Activated naive CD8-positive, alpha-beta T cell treated with anti-CD3 and anti-CD28 coated beads for 36 hours (primary cell): ENCODE measurements at regions not wholly inside any gene's neighbourhood (a gene's known extent, or its start where the extent isn't known, plus 50 kb on each side); places are given as distances from the start of the nearest gene placed in this dataset.

Experiments used
- DNase-seq: peaks from one replicate; pipeline ENCODE4 v3.0.0; 2021
- H3K27ac Mint-ChIP-seq: one replicate; pipeline ENCODE4 v1.8.0; 2022; ENCODE audit warnings: mild to moderate bottlenecking, moderate library complexity, mixed read lengths
- H3K27me3 Mint-ChIP-seq: one replicate; pipeline ENCODE4 v1.8.0; 2022; ENCODE audit warnings: mild to moderate bottlenecking, mixed read lengths
- H3K36me3 Mint-ChIP-seq: one replicate; pipeline ENCODE4 v1.8.0; 2021; ENCODE audit warnings: mild to moderate bottlenecking, mixed read lengths
- H3K4me1 Mint-ChIP-seq: one replicate; pipeline ENCODE4 v1.8.0; 2021; ENCODE audit warnings: mixed read lengths
- H3K4me3 Mint-ChIP-seq: one replicate; pipeline ENCODE4 v1.8.0; 2022; ENCODE audit warnings: mild to moderate bottlenecking, moderate library complexity, mixed read lengths
- H3K9me3 Mint-ChIP-seq: one replicate; pipeline ENCODE4 v1.8.0; 2022; ENCODE audit warnings: mixed read lengths

GRCh38 chr2:176495826-176496225 is 226.6 kb downstream of the MTX2 start:
- H3K27me3 Mint-ChIP-seq = peaks cover 43% of the 10 kb centered on the region
- DNase-seq = no peak
- H3K36me3 Mint-ChIP-seq = no peaks in the 10 kb centered on the region

DNA sequence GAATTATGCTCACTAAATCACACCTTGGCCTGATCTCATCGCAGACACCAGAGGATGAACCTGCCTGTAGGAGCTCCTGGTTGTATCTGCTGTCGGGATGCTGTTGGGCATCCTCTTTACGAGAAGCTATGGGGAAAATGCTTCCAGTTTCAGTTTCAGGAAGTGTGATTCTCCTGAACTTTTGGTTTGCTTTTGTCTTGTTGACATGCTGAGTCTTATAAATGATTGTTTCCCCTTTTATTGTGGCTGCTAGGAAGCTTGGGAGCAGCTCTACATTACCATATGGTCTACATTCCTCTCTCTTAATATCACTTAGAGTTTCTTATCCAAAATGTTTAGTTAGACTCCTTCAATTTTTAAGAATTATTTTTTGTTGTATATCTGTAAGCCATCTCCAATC is 227.5 kb downstream of the MTX2 start:
- peaks cover 8% of the 10 kb centered on the region for H3K4me1 Mint-ChIP-seq
- no peaks in the 10 kb centered on the region for H3K36me3 Mint-ChIP-seq
- no peak overlapping the region for H3K4me3 Mint-ChIP-seq
- H3K27me3 Mint-ChIP-seq = peaks cover 46% of the 10 kb centered on the region
- no peak overlapping the region for H3K27ac Mint-ChIP-seq
- H3K9me3 Mint-ChIP-seq = no peaks in the 10 kb centered on the region
- DNase-seq = no peak

More at GRCh38 chr2:176495826-176496225, 226.6 kb downstream of the MTX2 start:
- Mint-ChIP-seq H3K4me3 (no peak overlapping the region), H3K27ac (no peak overlapping the region), H3K9me3 (no peaks in the 10 kb centered on the region), H3K4me1 (peaks cover 17% of the 10 kb centered on the region)

DNA sequence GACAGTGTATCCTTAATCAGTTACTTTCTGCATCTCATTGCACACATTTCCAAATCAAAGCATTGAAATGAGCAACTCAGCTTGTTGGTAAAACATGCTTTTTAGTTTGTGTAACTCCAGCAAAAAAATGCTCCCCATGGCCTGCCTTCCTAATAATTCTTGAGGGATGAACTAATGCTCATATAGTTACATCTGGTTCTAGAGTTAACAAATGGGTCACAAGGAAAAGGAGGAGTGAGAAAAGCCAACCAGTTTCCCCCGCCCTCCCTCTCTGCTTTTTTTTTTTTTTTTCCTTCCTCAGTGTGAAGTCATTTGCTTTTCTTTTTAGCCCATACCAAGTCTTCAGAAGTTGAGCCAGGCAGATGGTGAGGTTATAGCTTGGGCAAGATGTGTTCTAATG is 231.7 kb downstream of the MTX2 start:
- H3K27ac Mint-ChIP-seq = no peak overlapping the region
- H3K9me3 Mint-ChIP-seq = no peaks in the 10 kb centered on the region
- H3K4me3 Mint-ChIP-seq = no peak overlapping the region
- DNase-seq = no peak
- H3K4me1 Mint-ChIP-seq = peaks cover 4% of the 10 kb centered on the region
- H3K27me3 Mint-ChIP-seq = peaks cover 39% of the 10 kb centered on the region
- H3K36me3 Mint-ChIP-seq = no peaks in the 10 kb centered on the region

DNA sequence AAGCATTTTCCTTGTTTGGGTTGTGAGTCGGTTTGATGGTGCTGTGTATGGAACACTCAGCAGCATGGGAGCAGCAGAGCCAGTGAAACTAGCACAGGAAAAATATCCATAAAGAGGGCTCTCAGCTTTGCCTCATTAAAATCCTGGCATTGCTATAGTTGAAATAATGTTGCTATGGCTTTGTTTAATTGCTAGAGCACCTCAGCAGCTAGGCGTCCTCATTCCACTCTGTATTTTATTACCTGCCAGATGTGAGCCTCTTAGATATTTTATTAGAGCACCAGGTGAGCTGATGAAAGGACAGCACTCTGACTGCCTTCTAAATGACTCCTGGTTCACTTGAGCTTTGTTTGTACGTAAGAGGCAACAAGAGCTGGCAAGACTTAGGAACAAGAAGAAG is 232.4 kb downstream of the MTX2 start:
- Mint-ChIP-seq H3K4me3 (no peak overlapping the region), H3K27me3 (peaks cover 35% of the 10 kb centered on the region), H3K9me3 (no peaks in the 10 kb centered on the region), H3K4me1 (peaks cover 3% of the 10 kb centered on the region), H3K36me3 (no peaks in the 10 kb centered on the region), H3K27ac (no peak overlapping the region)
- DNase-seq = no peak

GRCh38 chr2:176502619-176503018 is 233.4 kb downstream of the MTX2 start:
- no peak overlapping the region for H3K4me3 Mint-ChIP-seq
- no peak overlapping the region for H3K27ac Mint-ChIP-seq
- peaks cover 35% of the 10 kb centered on the region for H3K27me3 Mint-ChIP-seq
- no peaks in the 10 kb centered on the region for H3K9me3 Mint-ChIP-seq
- no peaks in the 10 kb centered on the region for H3K4me1 Mint-ChIP-seq
- H3K36me3 Mint-ChIP-seq = no peaks in the 10 kb centered on the region
- DNase-seq = no peak

- DNase-seq = no peak
- H3K4me1 Mint-ChIP-seq = peaks cover 6% of the 10 kb centered on the region
- H3K36me3 Mint-ChIP-seq = no peaks in the 10 kb centered on the region
- H3K4me3 Mint-ChIP-seq = no peak overlapping the region
- peaks cover 29% of the 10 kb centered on the region for H3K27me3 Mint-ChIP-seq
- H3K9me3 Mint-ChIP-seq = no peaks in the 10 kb centered on the region
- H3K27ac Mint-ChIP-seq = no peak overlapping the region
Observed at GRCh38 chr2:176503776-176504175, 234.5 kb downstream of the MTX2 start.

DNA sequence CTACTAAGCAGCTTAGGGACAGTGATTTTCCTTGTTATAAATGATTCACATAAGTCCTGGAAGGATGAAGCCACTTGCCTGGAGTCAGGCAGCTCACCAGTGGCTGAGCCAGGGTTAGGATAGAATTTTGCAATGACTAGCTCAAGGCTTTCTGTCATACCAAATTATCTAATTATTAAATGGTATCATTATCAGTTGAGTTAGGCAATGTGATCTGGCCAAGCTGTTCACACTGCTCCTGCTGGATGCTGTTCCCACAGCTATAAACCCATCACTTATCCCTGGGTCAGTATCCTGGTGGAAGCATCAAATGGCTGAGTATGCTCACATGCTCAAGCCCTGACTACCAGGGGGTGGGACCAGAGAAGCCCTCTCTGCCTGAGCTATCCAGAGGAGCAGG is 235.2 kb downstream of the MTX2 start:
- no peak for DNase-seq
- no peak overlapping the region for H3K4me3 Mint-ChIP-seq
- no peaks in the 10 kb centered on the region for H3K36me3 Mint-ChIP-seq
- H3K4me1 Mint-ChIP-seq = peaks cover 11% of the 10 kb centered on the region
- peaks cover 22% of the 10 kb centered on the region for H3K27me3 Mint-ChIP-seq
- H3K27ac Mint-ChIP-seq = no peak overlapping the region
- H3K9me3 Mint-ChIP-seq = no peaks in the 10 kb centered on the region

- Mint-ChIP-seq H3K4me3 (no peak overlapping the region), H3K4me1 (peaks cover 14% of the 10 kb centered on the region), H3K9me3 (no peaks in the 10 kb centered on the region), H3K36me3 (no peaks in the 10 kb centered on the region), H3K27ac (no peak overlapping the region), H3K27me3 (peaks cover 11% of the 10 kb centered on the region)
- DNase-seq = no peak
Observed at GRCh38 chr2:176507786-176508185, 238.5 kb downstream of the MTX2 start.

GRCh38 chr2:176508374-176508773 is 239.1 kb downstream of the MTX2 start:
- peaks cover 8% of the 10 kb centered on the region for H3K27me3 Mint-ChIP-seq
- peaks cover 14% of the 10 kb centered on the region for H3K4me1 Mint-ChIP-seq
- peak overlapping the region; percentile 73 for H3K27ac Mint-ChIP-seq
- no peak overlapping the region for H3K4me3 Mint-ChIP-seq
- DNase-seq = no peak
- no peaks in the 10 kb centered on the region for H3K9me3 Mint-ChIP-seq
- no peaks in the 10 kb centered on the region for H3K36me3 Mint-ChIP-seq

- H3K27me3 Mint-ChIP-seq = peaks cover 3% of the 10 kb centered on the region
- no peak overlapping the region for H3K4me3 Mint-ChIP-seq
- no peaks in the 10 kb centered on the region for H3K36me3 Mint-ChIP-seq
- peak; percentile 16 for DNase-seq
- H3K9me3 Mint-ChIP-seq = no peaks in the 10 kb centered on the region
- peak overlapping the region; percentile 73 for H3K27ac Mint-ChIP-seq
- H3K4me1 Mint-ChIP-seq = peaks cover 14% of the 10 kb centered on the region
Observed at GRCh38 chr2:176508984-176509740, 239.9 kb downstream of the MTX2 start.

DNA sequence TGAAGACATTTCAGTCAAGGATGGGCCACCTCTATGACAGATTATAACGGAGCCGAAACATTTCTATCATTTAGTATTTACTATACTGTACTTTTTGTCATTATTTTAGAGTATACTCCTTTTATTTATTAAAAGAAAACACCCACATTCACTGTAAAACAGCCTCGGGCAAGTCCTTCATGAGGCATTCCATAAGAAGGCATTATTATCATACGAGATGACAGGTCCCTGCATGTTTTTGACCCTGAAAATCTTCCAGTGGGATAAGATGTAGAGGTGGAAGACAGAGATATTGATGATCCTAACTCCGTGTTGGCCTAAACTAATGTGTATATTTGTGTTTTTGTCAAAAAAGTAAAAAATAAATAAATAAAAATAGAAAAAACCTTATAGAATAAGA is 245.0 kb downstream of the MTX2 start:
- DNase-seq = no peak
- Mint-ChIP-seq H3K9me3 (no peaks in the 10 kb centered on the region), H3K4me1 (peaks cover 14% of the 10 kb centered on the region), H3K36me3 (no peaks in the 10 kb centered on the region), H3K27me3 (no peaks in the 10 kb centered on the region), H3K27ac (no peak overlapping the region), H3K4me3 (no peak overlapping the region)

DNA sequence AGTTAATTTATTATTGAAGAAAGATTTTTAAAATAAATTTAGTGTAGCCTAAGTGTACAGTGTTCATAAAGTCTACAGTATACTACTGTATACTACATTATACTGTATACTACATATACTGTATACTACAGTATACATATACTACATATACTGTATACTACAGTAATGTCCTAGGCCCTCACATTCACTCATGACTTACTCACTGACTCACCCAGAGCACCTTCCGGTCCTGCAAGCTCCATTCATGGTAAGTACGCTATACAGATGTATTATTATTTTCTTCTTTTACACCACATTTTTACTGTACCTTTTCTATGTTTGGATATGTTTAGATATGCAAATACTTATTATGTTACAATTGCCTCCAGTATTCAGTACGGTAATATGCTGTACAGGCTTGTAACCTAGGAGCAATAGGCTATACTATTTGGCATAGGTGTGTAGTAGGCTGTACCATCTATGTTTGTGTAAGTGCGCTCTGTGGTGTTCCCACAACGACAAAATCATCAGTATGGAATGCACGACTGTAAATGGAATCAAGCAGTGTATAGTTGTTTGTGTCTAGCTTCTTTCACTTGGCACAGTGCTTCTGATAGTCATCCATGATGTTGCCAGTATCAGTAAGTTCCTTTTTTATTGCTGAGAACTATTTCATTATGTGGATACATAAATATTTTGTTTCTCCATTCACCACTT is 245.7 kb downstream of the MTX2 start:
- Mint-ChIP-seq H3K36me3 (no peaks in the 10 kb centered on the region), H3K27ac (no peak overlapping the region), H3K9me3 (no peaks in the 10 kb centered on the region), H3K4me3 (no peak overlapping the region), H3K27me3 (no peaks in the 10 kb centered on the region), H3K4me1 (peaks cover 10% of the 10 kb centered on the region)
- DNase-seq = no peak

- DNase-seq = no peak
- Mint-ChIP-seq H3K4me1 (peaks cover 10% of the 10 kb centered on the region), H3K27ac (no peak overlapping the region)
Observed at GRCh38 chr2:176516051-176516602, 246.9 kb downstream of the MTX2 start.

DNA sequence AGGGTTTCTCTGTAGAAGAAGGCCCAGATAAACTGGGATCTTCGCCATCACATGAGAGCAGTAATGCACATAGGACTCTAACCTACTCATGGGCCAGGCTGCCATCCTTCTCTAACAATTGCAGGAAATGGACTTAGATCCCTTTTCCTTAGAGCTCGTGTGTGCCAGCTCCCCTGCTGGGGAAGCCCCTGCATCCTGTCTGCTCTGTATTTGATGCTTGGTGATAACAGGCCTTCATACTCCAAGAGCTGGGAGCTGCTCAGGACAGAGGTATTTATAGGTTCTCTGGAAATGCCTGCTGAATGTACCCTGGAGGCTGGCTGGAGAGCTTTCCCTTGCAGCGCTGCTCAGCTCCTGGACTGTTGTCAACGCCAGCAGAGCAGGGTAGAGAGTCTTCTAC is 249.6 kb downstream of the MTX2 start:
- Mint-ChIP-seq H3K9me3 (no peaks in the 10 kb centered on the region), H3K4me1 (peaks cover 10% of the 10 kb centered on the region), H3K27ac (no peak overlapping the region), H3K36me3 (no peaks in the 10 kb centered on the region), H3K27me3 (peaks cover 2% of the 10 kb centered on the region), H3K4me3 (no peak overlapping the region)
- DNase-seq = no peak

More at GRCh38 chr2:176516051-176516602, 246.9 kb downstream of the MTX2 start:
- Mint-ChIP-seq H3K9me3 (no peaks in the 10 kb centered on the region), H3K27me3 (no peaks in the 10 kb centered on the region), H3K4me3 (no peak overlapping the region), H3K36me3 (no peaks in the 10 kb centered on the region)

DNA sequence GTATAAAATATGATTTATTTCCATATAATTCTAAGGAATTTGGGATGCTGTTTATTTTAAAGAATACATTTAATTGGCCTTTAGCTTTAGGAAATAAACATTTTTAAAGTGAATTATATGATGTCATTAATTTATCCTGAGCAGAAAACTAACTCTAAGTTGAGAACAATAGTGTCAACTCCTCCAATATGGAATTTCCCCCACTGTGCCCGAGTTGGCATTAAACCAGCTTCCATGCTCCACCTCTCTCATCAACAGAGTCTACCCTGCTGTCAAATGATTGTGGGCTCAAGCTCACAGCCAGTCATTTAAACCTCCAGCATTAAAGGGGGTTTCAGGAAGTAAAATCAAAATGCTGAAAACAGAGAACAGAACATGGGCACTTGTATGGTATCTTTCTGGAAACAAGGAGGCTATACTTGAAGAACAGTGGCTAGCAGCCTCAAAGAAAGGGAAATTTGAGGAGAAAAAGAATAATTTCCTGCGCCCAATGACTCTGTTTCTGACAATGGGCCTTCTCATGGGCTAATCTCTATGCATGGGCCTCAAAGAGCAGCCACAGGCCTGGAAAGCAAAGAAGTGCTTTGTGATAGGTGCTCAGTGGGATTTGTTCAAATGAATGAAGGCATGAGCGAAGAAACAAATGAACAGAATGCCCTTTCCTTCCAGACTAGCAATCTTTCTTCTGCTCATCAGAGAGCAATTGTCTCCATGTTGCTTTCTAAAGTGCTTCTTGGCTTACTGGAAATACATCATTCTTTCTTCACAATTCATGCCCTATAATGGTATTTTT is 252.8 kb downstream of the MTX2 start:
- Mint-ChIP-seq H3K36me3 (no peaks in the 10 kb centered on the region), H3K27ac (no peak overlapping the region)

More for the DNA sequence above, 252.8 kb downstream of the MTX2 start:
- Mint-ChIP-seq H3K27me3 (peaks cover 3% of the 10 kb centered on the region), H3K4me1 (no peaks in the 10 kb centered on the region), H3K9me3 (no peaks in the 10 kb centered on the region), H3K4me3 (no peak overlapping the region)
- no peak for DNase-seq
